H1 (cell line): ENCODE measurements at regions not wholly inside any gene's neighbourhood (a gene's known extent, or its start where the extent isn't known, plus 50 kb on each side); places are given as distances from the start of the nearest gene placed in this dataset.

Experiments
- CBX8 ChIP-seq: fragments of 300-800, 300-1000 bp; sonication (generic); IDR thresholded peaks from 2 replicates; pipeline ENCODE4 v1.7.1; 2016; ENCODE audit warnings: low read depth, low read length, borderline replicate concordance
- CTCF ChIP-seq, 3 experiments: IDR thresholded peaks; 1 replicate in 2 of 3; 2 replicates in 1 of 3; pipeline versions ENCODE4 v1.5.1 to v1.6.1; 2011; ENCODE audit warnings: low read length in 3 of 3, mild to moderate bottlenecking in 3 of 3, inconsistent platforms in 2 of 3, low read depth in 1 of 3, moderate library complexity in 1 of 3; ENCODE audit not compliant: insufficient read depth in 1 of 3; ENCODE audit errors: control extremely low read depth in 1 of 3
- EP300 ChIP-seq, 2 experiments: IDR thresholded peaks; 1 replicate in 1 of 2; 2 replicates in 1 of 2; pipeline ENCODE4 v1.6.1; 2011 to 2012; ENCODE audit warnings: low read depth in 2 of 2, low read length in 2 of 2, mild to moderate bottlenecking in 2 of 2, borderline replicate concordance in 1 of 2, inconsistent platforms in 1 of 2, moderate library complexity in 1 of 2
- PHF8 ChIP-seq: fragments of 200-600 bp; sonication (generic); conservative IDR thresholded peaks from 2 replicates; pipeline ENCODE4 v1.7.1; 2012; ENCODE audit warnings: low read depth, mild to moderate bottlenecking, inconsistent platforms, low read length, moderate library complexity
- POU5F1 ChIP-seq: IDR thresholded peaks from 2 replicates; pipeline ENCODE4 v1.6.1; 2011; ENCODE audit warnings: low read depth, mild to moderate bottlenecking, low read length, moderate library complexity
- SAP30 ChIP-seq: fragments of 300-600 bp; sonication (generic); IDR thresholded peaks from 2 replicates; pipeline ENCODE4 v1.7.1; 2012; ENCODE audit warnings: low read length, moderate library complexity, mild to moderate bottlenecking, inconsistent platforms; ENCODE audit not compliant: insufficient read depth, insufficient replicate concordance
- SIX5 ChIP-seq: IDR thresholded peaks from 2 replicates; pipeline ENCODE4 v1.6.1; 2011; ENCODE audit warnings: mild to moderate bottlenecking, low read depth, low read length
- ZNF274 ChIP-seq: IDR thresholded peaks from 2 replicates; pipeline ENCODE4 v1.7.0; 2012; ENCODE audit warnings: low read length, borderline replicate concordance; ENCODE audit errors: extremely low read depth

GRCh38 chr2:187228986-187229385 is 219.1 kb downstream of the CALCRL start:
- TF ChIP-seq PHF8, result no peak
- TF ChIP-seq CTCF (IDR thresholded peaks at IDR 0.05; ENCODE audit: control extremely low read depth in 1 of 3, insufficient read depth in 1 of 3, low read depth in 1 of 3, low read length in 3 of 3), result no peak
- no peak for TF ChIP-seq CBX8
- TF ChIP-seq ZNF274, result no peak
- no peak for TF ChIP-seq SIX5
- no peak for TF ChIP-seq POU5F1
- no peak for TF ChIP-seq SAP30
- TF ChIP-seq EP300 (IDR thresholded peaks at IDR 0.05; ENCODE audit: borderline replicate concordance in 1 of 2, low read depth in 2 of 2, low read length in 2 of 2), result no peak
